HFFc6 (cell line): ENCODE measurements at regions not wholly inside any gene's neighbourhood (a gene's known extent, or its start where the extent isn't known, plus 50 kb on each side); places are given as distances from the start of the nearest gene placed in this dataset.

Experiments
- DNase-seq: peaks from one replicate; pipeline ENCODE4 v3.0.0-alpha.2; 2018
- H3K27ac Mint-ChIP-seq: 2 replicates; pipeline ENCODE4 v1.8.0; 2020; ENCODE audit warnings: mild to moderate bottlenecking, mixed read lengths
- H3K27me3 Mint-ChIP-seq: 2 replicates; pipeline ENCODE4 v1.8.0; 2021; ENCODE audit warnings: mild to moderate bottlenecking, moderate library complexity, mixed read lengths; ENCODE audit not compliant: insufficient read depth
- H3K36me3 Mint-ChIP-seq: 2 replicates; pipeline ENCODE4 v1.8.0; 2021; ENCODE audit warnings: low read depth, mixed read lengths
- H3K4me1 Mint-ChIP-seq: 2 replicates; pipeline ENCODE4 v1.8.0; 2020; ENCODE audit warnings: low read depth, mixed read lengths
- H3K4me3 Mint-ChIP-seq: 2 replicates; pipeline ENCODE4 v1.8.0; 2020; ENCODE audit warnings: mild to moderate bottlenecking, moderate library complexity, mixed read lengths
- H3K9me3 Mint-ChIP-seq: 2 replicates; pipeline ENCODE4 v1.8.0; 2020; ENCODE audit warnings: mild to moderate bottlenecking, mixed read lengths
- CTCF ChIP-seq: fragments of 200-600 bp; sonication (generic); IDR thresholded peaks from 2 replicates; pipeline ENCODE4 v1.5.0; 2021; ENCODE audit warnings: antibody characterized with exemption, mild to moderate bottlenecking

GRCh38 chr6:170228946-170229310, 62.0 kb downstream of the DLL1 start:
- H3K36me3 Mint-ChIP-seq: no peaks in the 10 kb centered on the region
- peaks cover 14% of the 10 kb centered on the region for H3K27me3 Mint-ChIP-seq
- peaks cover 14% of the 10 kb centered on the region for H3K4me1 Mint-ChIP-seq
- TF ChIP-seq CTCF: no peak
- H3K27ac Mint-ChIP-seq: no peak overlapping the region
- peaks cover 13% of the 10 kb centered on the region; the same call in 1 of the 2 replicates for H3K9me3 Mint-ChIP-seq
- DNase-seq: no peak
- no peak overlapping the region for H3K4me3 Mint-ChIP-seq

- peaks cover 14% of the 10 kb centered on the region for H3K4me1 Mint-ChIP-seq
- H3K4me3 Mint-ChIP-seq: no peak overlapping the region
- no peak for DNase-seq
- peaks cover 13% of the 10 kb centered on the region; the same call in 1 of the 2 replicates for H3K9me3 Mint-ChIP-seq
- H3K36me3 Mint-ChIP-seq: no peaks in the 10 kb centered on the region
- TF ChIP-seq CTCF: no peak
- H3K27me3 Mint-ChIP-seq: peaks cover 14% of the 10 kb centered on the region
- H3K27ac Mint-ChIP-seq: no peak overlapping the region
Observed at GRCh38 chr6:170227996-170228945, 62.6 kb downstream of the DLL1 start.

GRCh38 chr6:170227521-170227983, 63.3 kb downstream of the DLL1 start:
- peaks cover 13% of the 10 kb centered on the region; the same call in 1 of the 2 replicates for H3K9me3 Mint-ChIP-seq
- no peak for TF ChIP-seq CTCF
- H3K4me3 Mint-ChIP-seq: no peak overlapping the region
- H3K27ac Mint-ChIP-seq: no peak overlapping the region
- H3K27me3 Mint-ChIP-seq: peaks cover 14% of the 10 kb centered on the region
- peaks cover 14% of the 10 kb centered on the region for H3K4me1 Mint-ChIP-seq
- no peaks in the 10 kb centered on the region for H3K36me3 Mint-ChIP-seq
- DNase-seq: no peak

- DNase-seq: no peak
- Mint-ChIP-seq H3K9me3 (peaks cover 13% of the 10 kb centered on the region; the same call in 1 of the 2 replicates), H3K27me3 (peaks cover 12% of the 10 kb centered on the region), H3K4me3 (no peak overlapping the region), H3K4me1 (peaks cover 8% of the 10 kb centered on the region), H3K27ac (no peak overlapping the region), H3K36me3 (no peaks in the 10 kb centered on the region)
- no peak for TF ChIP-seq CTCF
Observed at GRCh38 chr6:170226647-170227046, 64.2 kb downstream of the DLL1 start.

GRCh38 chr6:170225852-170226417, 64.9 kb downstream of the DLL1 start:
- DNase-seq: no peak
- Mint-ChIP-seq H3K4me1 (0 out of 2 replicates have a peak, but pooled peaks cover 5% of the 10 kb centered on the region), H3K36me3 (no peaks in the 10 kb centered on the region), H3K27ac (no peak overlapping the region), H3K27me3 (peaks cover 8% of the 10 kb centered on the region), H3K9me3 (peaks cover 13% of the 10 kb centered on the region; the same call in 1 of the 2 replicates), H3K4me3 (no peak overlapping the region)
- no peak for TF ChIP-seq CTCF
